ENCODE measurements at regions not wholly inside any gene's neighbourhood (a gene's known extent, or its start where the extent isn't known, plus 50 kb on each side); places are given as distances from the start of the nearest gene placed in this dataset.

DNA sequence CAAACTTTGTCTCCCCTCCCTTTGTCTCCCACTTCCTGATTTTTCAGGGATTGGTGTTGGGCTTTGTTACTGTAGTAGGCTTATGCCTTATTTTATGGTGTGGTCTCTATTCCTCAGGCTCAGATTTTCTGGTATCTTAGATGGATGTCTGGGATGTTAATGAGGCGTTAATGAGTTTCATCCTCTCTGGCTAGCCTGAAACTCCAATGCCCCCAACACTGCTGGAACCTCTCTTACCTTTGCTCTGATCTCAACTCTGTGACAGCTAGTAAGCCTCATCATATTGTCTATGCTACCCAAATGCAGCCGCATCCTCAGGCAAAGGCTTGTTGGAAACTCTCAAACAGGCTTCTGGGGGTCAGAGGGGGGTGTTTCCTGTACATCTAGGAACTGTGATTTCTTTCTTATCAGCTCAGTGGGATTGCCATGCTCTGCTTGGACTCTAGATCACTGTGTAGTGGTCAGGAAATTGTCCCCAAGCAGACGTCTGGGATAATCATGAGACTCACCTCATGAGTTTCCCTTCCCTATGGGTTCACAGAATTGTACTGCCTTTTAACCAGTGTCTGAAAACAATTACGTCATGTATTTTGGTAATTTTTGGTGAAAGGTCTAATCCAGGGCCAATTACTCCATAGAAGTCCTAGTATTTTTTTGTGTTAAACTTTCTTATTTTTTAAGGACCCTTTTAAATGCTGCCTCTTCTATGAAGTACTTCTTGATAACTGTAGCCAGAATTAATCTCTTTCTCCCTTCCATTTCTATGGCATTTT, 88.8 kb upstream of the TRPC7 start:
- Histone ChIP-seq H2BK12ac (ENCODE audit: low read depth, low read length) (no peak overlapping the region), H3K4ac (replicated peaks; ENCODE audit: insufficient read length, low read depth, low read length) (no peak overlapping the region), H3K79me2 (ENCODE audit: control insufficient read depth in 1 of 2, insufficient read depth in 2 of 2, low read length in 2 of 2) (no peaks in the 10 kb centered on the region), H4K8ac (ENCODE audit: extremely low read depth, insufficient read depth, low read length) (no peak overlapping the region), H2AK5ac (ENCODE audit: low read depth, low read length) (no peak overlapping the region), H3K4me2 (ENCODE audit: insufficient read depth in 1 of 2, low read depth in 2 of 2, low read length in 2 of 2) (no peak overlapping the region), H3K23me2 (ENCODE audit: low read depth, low read length) (no peaks in the 10 kb centered on the region), H2BK5ac (ENCODE audit: low read depth, low read length) (no peak overlapping the region), H3K4me1 (replicated peaks in 1 of 4; ENCODE audit: control insufficient read depth in 3 of 4, insufficient read depth in 4 of 4, low read length in 3 of 4) (no peaks in the 10 kb centered on the region), H3K9me3 (ENCODE audit: insufficient read depth in 2 of 2, low read depth in 1 of 2, low read length in 1 of 2) (no peaks in the 10 kb centered on the region), H3K27ac (ENCODE audit: low read depth, low read length) (no peak overlapping the region), H2BK120ac (replicated peaks; ENCODE audit: low read depth, low read length) (no peak overlapping the region), H4K91ac (replicated peaks; ENCODE audit: insufficient read length, low read length) (no peak overlapping the region), H3K56ac (replicated peaks; ENCODE audit: insufficient read length, low read depth, low read length) (no peak overlapping the region), H3K36me3 (ENCODE audit: control insufficient read depth in 2 of 4, insufficient read depth in 4 of 4, low read length in 3 of 4) (no peaks in the 10 kb centered on the region), H3K9ac (replicated peaks in 1 of 4; ENCODE audit: extremely low read depth in 1 of 4, low read depth in 3 of 4, low read length in 3 of 4) (no peak overlapping the region), H4K20me1 (replicated peaks in 1 of 2; ENCODE audit: control insufficient read depth in 1 of 2, insufficient read depth in 2 of 2, low read length in 2 of 2) (no peaks in the 10 kb centered on the region), H3K18ac (ENCODE audit: extremely low read depth, low read length) (no peak overlapping the region), H2BK15ac (ENCODE audit: low read length) (no peak overlapping the region), H3K4me3 (ENCODE audit: extremely low read depth in 1 of 4, insufficient read depth in 2 of 4, low read depth in 3 of 4, low read length in 4 of 4) (no peak overlapping the region), H3K79me1 (ENCODE audit: low read depth, low read length) (no peaks in the 10 kb centered on the region), H3K27me3 (replicated peaks in 1 of 4; ENCODE audit: control insufficient read depth in 3 of 4, extremely low read depth in 1 of 4, insufficient read depth in 3 of 4, low read length in 3 of 4) (no peaks in the 10 kb centered on the region), H3K23ac (ENCODE audit: insufficient read length) (no peak overlapping the region), H2AFZ (ENCODE audit: low read length) (0 out of 2 replicates have a peak overlapping the region, but pooled peaks have one; percentile 7), H2BK20ac (ENCODE audit: low read length) (no peak overlapping the region), H3K14ac (ENCODE audit: insufficient read length) (no peak overlapping the region), H4K5ac (ENCODE audit: insufficient read length, low read depth, low read length) (no peak overlapping the region)
- DNase-seq (ENCODE audit: low read depth in 1 of 2, low spot score in 2 of 2) (no peak), FAIRE-seq (no peak)
- ChIA-PET CTCF (ENCODE audit: partially characterized antibody) (interaction anchor here (0.9 to 1.1 kb wide), 2 partner anchors 9 to 29 kb away, joined by 3 to 4 read pairs; no protein-coding TSS in a partner anchor), POLR2A (ENCODE audit: partially characterized antibody) (no interaction called here)
- WGBS, 2 experiments (ENCODE audit: extremely low coverage in 1 of 2, insufficient coverage in 1 of 2, insufficient read length in 1 of 2, insufficient replicate concordance in 2 of 2, low coverage in 1 of 2, low lambda C conversion rate in 2 of 2, missing lambda C conversion rate in 1 of 2), result 97% methylated on average over 4 of the region's 4 CpGs; no CpG with 5 or more reads in 1 of the 2 experiments
- no peak for TF ChIP-seq SRF (IDR thresholded peaks at IDR 0.05; ENCODE audit: low read depth, low read length)
- no peak for TF ChIP-seq SIN3A (conservative IDR thresholded peaks at IDR 0.05 in 1 of 2, IDR thresholded peaks at IDR 0.05 in 1 of 2; ENCODE audit: low read depth in 1 of 2, low read length in 2 of 2)
- no peak for TF ChIP-seq TEAD4 (IDR thresholded peaks at IDR 0.05; ENCODE audit: low read depth, low read length)
- TF ChIP-seq EGR1 (IDR thresholded peaks at IDR 0.05; ENCODE audit: borderline replicate concordance, low read depth, low read length), result no peak
- no peak for TF ChIP-seq YY1 (IDR thresholded peaks at IDR 0.05; ENCODE audit: low read depth, low read length)
- TF ChIP-seq HDAC6 (IDR thresholded peaks at IDR 0.05; ENCODE audit: low read depth, low read length), result no peak
- TF ChIP-seq RNF2 (IDR thresholded peaks at IDR 0.05; ENCODE audit: borderline replicate concordance, low read depth, low read length, missing control alignments, poor library complexity, severe bottlenecking), result no peak

All from H1 (cell line).